ENCODE measurements at regions not wholly inside any gene's neighbourhood (a gene's known extent, or its start where the extent isn't known, plus 50 kb on each side); places are given as distances from the start of the nearest gene placed in this dataset.

DNA sequence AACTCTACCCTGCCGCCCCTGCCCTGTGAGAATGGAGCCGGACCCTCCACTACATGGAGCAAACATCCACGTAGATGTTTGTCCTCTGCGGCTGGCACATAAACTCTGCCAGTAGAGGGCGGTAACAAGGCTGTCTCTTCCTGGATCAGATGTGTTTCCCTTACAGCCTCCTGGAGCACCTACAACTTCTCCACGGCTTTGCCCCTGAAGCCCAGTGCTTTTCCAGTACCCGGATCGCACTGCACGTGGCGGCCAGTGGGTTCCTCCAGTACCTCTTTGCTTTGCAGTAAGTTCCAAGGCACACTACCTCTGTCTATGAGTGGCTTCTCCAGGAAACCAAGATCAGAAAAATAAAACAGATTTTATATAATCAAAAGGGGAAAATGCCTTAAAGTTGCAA lies 651.3 kb downstream of the DCDC2C start:
- no peaks in the 10 kb centered on the region for H3K36me3 ChIP-seq

DNA sequence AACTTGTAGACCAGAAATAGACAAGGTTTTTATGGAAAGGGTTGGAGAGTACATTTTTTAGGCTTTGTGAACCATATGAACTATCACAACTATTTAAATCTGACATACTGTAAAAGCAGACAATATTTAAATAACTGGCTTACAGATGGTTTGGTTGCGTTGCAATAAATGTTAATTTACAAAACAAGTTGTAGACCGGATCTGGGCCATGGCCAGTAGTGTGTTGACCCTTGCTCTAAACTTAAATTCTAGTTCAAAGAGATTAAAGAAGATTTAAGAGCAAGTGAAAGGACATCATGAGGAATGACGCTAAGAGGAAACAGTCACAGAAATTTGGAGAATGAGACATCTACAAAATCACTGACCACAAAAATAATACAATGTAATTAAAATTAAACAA lies 652.7 kb downstream of the DCDC2C start:
- intact Hi-C loops (cut with DNase I; ENCODE audit: low total_unique reads) = no loop called here
- no peaks in the 10 kb centered on the region for H3K36me3 ChIP-seq
- H3K4me3 ChIP-seq = no peak overlapping the region
- H3K4me1 ChIP-seq = no peaks in the 10 kb centered on the region
- no peak for DNase-seq
- no peaks in the 10 kb centered on the region for H3K9me3 ChIP-seq
- no peak overlapping the region for H3K27ac ChIP-seq
- no peaks in the 10 kb centered on the region for H3K27me3 ChIP-seq
- TF ChIP-seq, protein P1, sequence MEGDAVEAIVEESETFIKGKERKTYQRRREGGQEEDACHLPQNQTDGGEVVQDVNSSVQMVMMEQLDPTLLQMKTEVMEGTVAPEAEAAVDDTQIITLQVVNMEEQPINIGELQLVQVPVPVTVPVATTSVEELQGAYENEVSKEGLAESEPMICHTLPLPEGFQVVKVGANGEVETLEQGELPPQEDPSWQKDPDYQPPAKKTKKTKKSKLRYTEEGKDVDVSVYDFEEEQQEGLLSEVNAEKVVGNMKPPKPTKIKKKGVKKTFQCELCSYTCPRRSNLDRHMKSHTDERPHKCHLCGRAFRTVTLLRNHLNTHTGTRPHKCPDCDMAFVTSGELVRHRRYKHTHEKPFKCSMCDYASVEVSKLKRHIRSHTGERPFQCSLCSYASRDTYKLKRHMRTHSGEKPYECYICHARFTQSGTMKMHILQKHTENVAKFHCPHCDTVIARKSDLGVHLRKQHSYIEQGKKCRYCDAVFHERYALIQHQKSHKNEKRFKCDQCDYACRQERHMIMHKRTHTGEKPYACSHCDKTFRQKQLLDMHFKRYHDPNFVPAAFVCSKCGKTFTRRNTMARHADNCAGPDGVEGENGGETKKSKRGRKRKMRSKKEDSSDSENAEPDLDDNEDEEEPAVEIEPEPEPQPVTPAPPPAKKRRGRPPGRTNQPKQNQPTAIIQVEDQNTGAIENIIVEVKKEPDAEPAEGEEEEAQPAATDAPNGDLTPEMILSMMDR (IDR thresholded peaks at IDR 0.05) = no peak

More for the DNA sequence above, 651.3 kb downstream of the DCDC2C start:
- no peak overlapping the region for H3K27ac ChIP-seq
- no peak for DNase-seq
- intact Hi-C loops (cut with DNase I; ENCODE audit: low total_unique reads) = no loop called here
- H3K4me3 ChIP-seq = no peak overlapping the region
- no peaks in the 10 kb centered on the region for H3K4me1 ChIP-seq
- H3K9me3 ChIP-seq = no peaks in the 10 kb centered on the region
- no peaks in the 10 kb centered on the region for H3K27me3 ChIP-seq
- TF ChIP-seq, protein P1 (IDR thresholded peaks at IDR 0.05) = no peak

DNA sequence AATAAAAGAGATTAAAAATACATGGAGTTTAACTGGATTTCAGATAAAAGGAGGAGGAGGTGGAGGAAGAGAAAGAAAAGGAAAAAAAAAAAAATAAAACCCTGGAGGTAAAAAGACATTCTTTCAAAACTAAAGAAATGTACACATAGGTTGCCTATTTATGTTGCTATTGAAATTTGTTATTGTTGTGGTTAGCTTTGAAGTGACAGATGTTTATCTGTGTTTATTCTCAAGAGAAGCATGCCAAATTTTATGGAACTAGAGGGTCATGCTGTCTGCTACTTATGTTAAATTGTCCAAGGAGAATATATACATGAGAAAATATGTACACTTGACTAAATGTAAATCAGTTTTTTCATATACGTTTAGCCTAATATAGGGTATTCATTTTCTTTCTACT lies 653.2 kb downstream of the DCDC2C start:
- intact Hi-C loops (cut with DNase I; ENCODE audit: low total_unique reads) = no loop called here

DNA sequence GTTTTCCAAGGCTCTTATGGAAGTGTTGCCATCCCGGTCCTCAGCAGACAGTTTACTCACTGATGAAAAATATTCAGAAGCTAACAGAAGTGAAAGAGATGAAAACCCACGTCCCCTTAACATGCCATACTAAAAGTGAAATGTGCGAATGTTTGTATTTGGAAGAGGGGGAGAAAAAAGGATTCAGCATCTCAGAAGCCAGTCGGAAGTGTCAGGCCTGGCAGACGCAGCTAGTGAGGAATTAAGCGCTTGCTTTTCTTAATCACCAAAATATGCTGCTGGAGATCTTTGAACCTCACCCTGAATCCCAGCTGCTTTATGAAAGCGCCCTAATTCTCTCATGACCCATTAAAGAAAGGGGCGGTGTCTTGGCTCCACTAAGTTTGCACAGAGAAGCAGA lies 653.7 kb downstream of the DCDC2C start:
- H3K9me3 ChIP-seq = no peaks in the 10 kb centered on the region
- H3K4me1 ChIP-seq = no peaks in the 10 kb centered on the region
- no peaks in the 10 kb centered on the region for H3K27me3 ChIP-seq
- TF ChIP-seq, protein P1 (IDR thresholded peaks at IDR 0.05) = no peak
- H3K27ac ChIP-seq = no peak overlapping the region
- H3K4me3 ChIP-seq = no peak overlapping the region
- intact Hi-C loops (cut with DNase I; ENCODE audit: low total_unique reads) = no loop called here
- DNase-seq = no peak
- H3K36me3 ChIP-seq = no peaks in the 10 kb centered on the region

More for the DNA sequence above, 653.2 kb downstream of the DCDC2C start:
- Histone ChIP-seq H3K27me3 (no peaks in the 10 kb centered on the region), H3K4me1 (no peaks in the 10 kb centered on the region), H3K4me3 (no peak overlapping the region), H3K9me3 (no peaks in the 10 kb centered on the region), H3K27ac (no peak overlapping the region), H3K36me3 (no peaks in the 10 kb centered on the region)
- TF ChIP-seq, protein P1 (IDR thresholded peaks at IDR 0.05) = no peak
- DNase-seq = no peak

DNA sequence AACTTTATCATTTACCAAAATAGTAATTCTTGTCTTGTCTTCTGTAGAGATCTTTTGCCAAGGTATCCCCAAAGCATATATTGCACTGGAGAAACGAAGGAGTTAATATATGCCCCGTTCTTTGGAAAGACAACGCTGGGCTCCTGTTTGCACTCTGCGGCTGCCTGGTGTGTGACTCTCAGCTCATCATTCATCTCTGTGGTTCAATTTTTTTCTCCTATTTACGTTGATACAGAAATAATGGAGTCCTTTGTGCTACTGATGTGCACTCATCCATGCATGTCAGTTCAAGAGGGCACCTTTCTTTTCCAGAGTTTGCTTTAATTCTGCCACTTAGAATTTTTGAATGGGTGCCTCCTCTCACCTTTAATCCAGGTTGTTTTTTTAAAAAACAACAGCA lies 655.5 kb downstream of the DCDC2C start:
- H3K4me1 ChIP-seq = no peaks in the 10 kb centered on the region
- no peaks in the 10 kb centered on the region for H3K36me3 ChIP-seq
- no peak overlapping the region for H3K4me3 ChIP-seq
- intact Hi-C loops (cut with DNase I; ENCODE audit: low total_unique reads) = no loop called here
- DNase-seq = no peak
- TF ChIP-seq, protein P1 (IDR thresholded peaks at IDR 0.05) = no peak
- H3K9me3 ChIP-seq = no peaks in the 10 kb centered on the region
- H3K27ac ChIP-seq = no peak overlapping the region
- H3K27me3 ChIP-seq = no peaks in the 10 kb centered on the region

DNA sequence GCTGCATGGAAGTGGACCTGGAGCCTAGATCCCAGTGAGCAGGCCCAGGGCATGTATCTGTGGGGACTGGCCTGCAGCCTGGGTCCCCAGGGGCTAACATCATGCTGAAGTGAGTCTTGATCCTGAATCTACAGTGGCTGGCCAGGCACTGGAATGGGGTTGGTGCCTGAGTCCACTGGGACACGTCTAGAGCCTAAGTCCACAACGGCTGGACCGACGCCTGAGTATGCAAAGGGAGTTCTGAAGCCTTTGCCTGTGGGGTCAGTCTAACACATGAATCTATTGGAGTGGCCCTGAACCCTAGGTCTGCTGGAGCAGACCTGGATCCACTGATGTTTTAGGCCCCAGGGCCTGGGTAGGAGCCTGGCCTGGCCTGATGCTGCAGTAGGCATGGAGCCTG lies 665.5 kb downstream of the DCDC2C start:
- peaks cover 0 to 13% (median 5%) of the 10 kb centered on the region in 3 donors for H3K9me3 ChIP-seq
- H3K27ac ChIP-seq = no peak overlapping the region
- no peaks in the 10 kb centered on the region for H3K27me3 ChIP-seq
- intact Hi-C loops (cut with DNase I; ENCODE audit: low total_unique reads) = no loop called here
- no peaks in the 10 kb centered on the region for H3K4me1 ChIP-seq
- H3K36me3 ChIP-seq = no peaks in the 10 kb centered on the region
- DNase-seq = no peak
- TF ChIP-seq, protein P1 (IDR thresholded peaks at IDR 0.05) = no peak
- H3K4me3 ChIP-seq = no peak overlapping the region
